WTC11 (cell line): ENCODE measurements at regions not wholly inside any gene's neighbourhood (a gene's known extent, or its start where the extent isn't known, plus 50 kb on each side); places are given as distances from the start of the nearest gene placed in this dataset.

Experiments
- ATAC-seq: fragments of 200-7000 bp; cut with Tn5 transposase; 2 replicates; pipeline ENCODE4 v1.10.0; 2021; ENCODE audit warnings: mild to moderate bottlenecking, moderate library complexity
- CTCF ChIA-PET: fragments of 300-600 bp; sonication (Branson Sonifier 250); formaldehyde crosslinking; loops from one replicate; lab custom pipeline; 2021; ENCODE audit warnings: antibody characterized with exemption; lab: Charles Lee
- POLR2A ChIA-PET: fragments of 350-600 bp; sonication (Branson Sonifier 250); formaldehyde crosslinking; loops from one replicate; lab custom pipeline; 2021; ENCODE audit warnings: antibody characterized with exemption; lab: Charles Lee
- DNase-seq: peaks from one replicate; pipeline ENCODE4 v3.0.0; 2021; ENCODE audit warnings: low spot score
- H3K27ac Mint-ChIP-seq: 2 replicates; pipeline ENCODE4 v1.8.0; 2021; ENCODE audit warnings: mixed read lengths
- H3K27me3 Mint-ChIP-seq: 2 replicates; pipeline ENCODE4 v1.8.0; 2021; ENCODE audit warnings: low read depth, mild to moderate bottlenecking, moderate library complexity, mixed read lengths
- H3K36me3 Mint-ChIP-seq: 2 replicates; pipeline ENCODE4 v1.8.0; 2021; ENCODE audit warnings: mixed read lengths
- H3K4me1 Mint-ChIP-seq: 2 replicates; pipeline ENCODE4 v1.8.0; 2022; ENCODE audit warnings: mixed read lengths
- H3K4me3 Mint-ChIP-seq: 2 replicates; pipeline ENCODE4 v1.8.0; 2021; ENCODE audit warnings: mild to moderate bottlenecking, moderate library complexity, mixed read lengths
- H3K9me3 Mint-ChIP-seq: 2 replicates; pipeline ENCODE4 v1.8.0; 2021; ENCODE audit warnings: mixed read lengths
- EMX1 ChIP-seq: fragments of 250-450 bp; sonication (Bioruptor Pico); IDR thresholded peaks from 2 replicates; pipeline ENCODE4 v1.8.0; 2021; ENCODE audit warnings: mild to moderate bottlenecking
- FOXJ3 ChIP-seq: sonication (generic); formaldehyde crosslinking; IDR thresholded peaks from 2 replicates; pipeline ENCODE4 v1.9.0; 2021; ENCODE audit warnings: missing genetic modification reagents, mild to moderate bottlenecking, borderline replicate concordance
- JUN ChIP-seq: sonication (generic); formaldehyde crosslinking; IDR thresholded peaks from 2 replicates; pipeline ENCODE4 v1.8.0; 2023; ENCODE audit warnings: mild to moderate bottlenecking, missing genetic modification reagents
- NFATC4 ChIP-seq: fragments of 250-450 bp; sonication (Bioruptor Pico); IDR thresholded peaks from 2 replicates; pipeline ENCODE4 v1.9.0; 2021; ENCODE audit warnings: mild to moderate bottlenecking
- NFYB ChIP-seq: sonication (generic); formaldehyde crosslinking; conservative IDR thresholded peaks from 2 replicates; pipeline ENCODE4 v1.8.0; 2022; ENCODE audit warnings: low read depth, missing genetic modification reagents
- NR2C2 ChIP-seq: sonication (generic); formaldehyde crosslinking; IDR thresholded peaks from 2 replicates; pipeline ENCODE4 v1.8.0; 2022; ENCODE audit warnings: mild to moderate bottlenecking, missing genetic modification reagents
- TEAD4 ChIP-seq: sonication (generic); formaldehyde crosslinking; IDR thresholded peaks from 2 replicates; pipeline ENCODE4 v1.8.0; 2022; ENCODE audit warnings: mild to moderate bottlenecking, missing genetic modification reagents
- ZNF232 ChIP-seq: sonication (generic); formaldehyde crosslinking; IDR thresholded peaks from 2 replicates; pipeline ENCODE4 v1.8.0; 2022; ENCODE audit warnings: mild to moderate bottlenecking, missing genetic modification reagents
- ZNF263 ChIP-seq: sonication (generic); formaldehyde crosslinking; IDR thresholded peaks from 2 replicates; pipeline ENCODE4 v1.8.1; 2022; ENCODE audit warnings: low read depth, mild to moderate bottlenecking, moderate library complexity, missing genetic modification reagents
- TF ChIP-seq, protein P1 (sequence below): sonication (generic); formaldehyde crosslinking; IDR thresholded peaks from 2 replicates; pipeline ENCODE4 v1.8.1; 2023; ENCODE audit warnings: mild to moderate bottlenecking, missing genetic modification reagents, moderate library complexity
- TF ChIP-seq, protein P2 (sequence below): fragments of 250-450 bp; sonication (Bioruptor Pico); IDR thresholded peaks from 2 replicates; pipeline ENCODE4 v2.1.2; 2022; ENCODE audit warnings: mild to moderate bottlenecking, moderate library complexity
- TF ChIP-seq, protein P3 (sequence below): fragments of 250-450 bp; sonication (Bioruptor Pico); IDR thresholded peaks from 2 replicates; pipeline ENCODE4 v1.8.0; 2021; ENCODE audit warnings: mild to moderate bottlenecking
- TF ChIP-seq, protein P4 (sequence below): sonication (generic); formaldehyde crosslinking; IDR thresholded peaks from 2 replicates; pipeline ENCODE4 v1.8.0; 2023; ENCODE audit warnings: missing genetic modification reagents
- TF ChIP-seq, protein P5 (sequence below): sonication (generic); formaldehyde crosslinking; IDR thresholded peaks from 2 replicates; pipeline ENCODE4 v1.8.1; 2023; ENCODE audit warnings: mild to moderate bottlenecking, missing genetic modification reagents, borderline replicate concordance
- TF ChIP-seq, protein P6 (sequence below): sonication (generic); formaldehyde crosslinking; IDR thresholded peaks from 2 replicates; pipeline ENCODE4 v1.8.1; 2022; ENCODE audit warnings: missing genetic modification reagents, borderline replicate concordance
- TF ChIP-seq, protein P7 (sequence below): sonication (generic); formaldehyde crosslinking; IDR thresholded peaks from 2 replicates; pipeline ENCODE4 v1.8.1; 2023; ENCODE audit warnings: mild to moderate bottlenecking, missing genetic modification reagents, moderate library complexity
- TF ChIP-seq, protein P8 (sequence below): fragments of 250-450 bp; sonication (Bioruptor Pico); IDR thresholded peaks from 2 replicates; pipeline ENCODE4 v1.9.0; 2021; ENCODE audit warnings: mild to moderate bottlenecking
- TF ChIP-seq, protein P9 (sequence below): sonication (generic); formaldehyde crosslinking; IDR thresholded peaks from 2 replicates; pipeline ENCODE4 v1.8.0; 2022; ENCODE audit warnings: missing genetic modification reagents
- TF ChIP-seq, protein P10 (sequence below): sonication (generic); formaldehyde crosslinking; IDR thresholded peaks from 2 replicates; pipeline ENCODE4 v1.8.1; 2022; ENCODE audit warnings: mild to moderate bottlenecking, moderate library complexity, missing genetic modification reagents

DNA sequence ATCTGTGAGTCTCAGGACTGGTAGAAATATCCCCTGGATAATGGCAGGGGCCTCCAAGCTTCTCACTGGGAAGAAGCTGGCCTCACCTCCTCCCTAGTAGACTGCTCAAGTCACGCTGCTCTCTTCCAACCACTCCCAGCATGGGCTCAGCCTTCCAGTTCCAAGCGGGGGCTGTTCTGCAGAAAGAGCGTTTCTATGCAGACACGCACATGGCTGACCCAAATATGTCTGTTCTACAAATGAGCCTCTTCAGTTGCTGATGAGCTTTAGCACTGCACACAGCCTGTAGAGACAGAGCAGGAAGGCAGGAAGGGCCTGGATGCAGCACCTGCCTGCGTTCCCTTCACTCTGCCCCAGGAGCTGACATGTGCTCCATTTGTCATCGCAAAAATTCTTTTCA, 523.9 kb upstream of the MGMT start:
- POLR2A ChIA-PET = no interaction called here
- DNase-seq = no peak
- no peaks in the 10 kb centered on the region for H3K27me3 Mint-ChIP-seq
- no peak overlapping the region for H3K4me3 Mint-ChIP-seq
- peaks cover 11% of the 10 kb centered on the region for H3K36me3 Mint-ChIP-seq
- CTCF ChIA-PET = no interaction called here
- no peak overlapping the region for H3K27ac Mint-ChIP-seq
- H3K4me1 Mint-ChIP-seq = no peaks in the 10 kb centered on the region
- ATAC-seq = no peak
- peaks cover 24% of the 10 kb centered on the region for H3K9me3 Mint-ChIP-seq
- TF ChIP-seq, protein P1, sequence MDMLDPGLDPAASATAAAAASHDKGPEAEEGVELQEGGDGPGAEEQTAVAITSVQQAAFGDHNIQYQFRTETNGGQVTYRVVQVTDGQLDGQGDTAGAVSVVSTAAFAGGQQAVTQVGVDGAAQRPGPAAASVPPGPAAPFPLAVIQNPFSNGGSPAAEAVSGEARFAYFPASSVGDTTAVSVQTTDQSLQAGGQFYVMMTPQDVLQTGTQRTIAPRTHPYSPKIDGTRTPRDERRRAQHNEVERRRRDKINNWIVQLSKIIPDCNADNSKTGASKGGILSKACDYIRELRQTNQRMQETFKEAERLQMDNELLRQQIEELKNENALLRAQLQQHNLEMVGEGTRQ (CRISPR knock-in tag) = no peak
- TF ChIP-seq NR2C2 (CRISPR knock-in tag) = no peak
- TF ChIP-seq, protein P2, sequence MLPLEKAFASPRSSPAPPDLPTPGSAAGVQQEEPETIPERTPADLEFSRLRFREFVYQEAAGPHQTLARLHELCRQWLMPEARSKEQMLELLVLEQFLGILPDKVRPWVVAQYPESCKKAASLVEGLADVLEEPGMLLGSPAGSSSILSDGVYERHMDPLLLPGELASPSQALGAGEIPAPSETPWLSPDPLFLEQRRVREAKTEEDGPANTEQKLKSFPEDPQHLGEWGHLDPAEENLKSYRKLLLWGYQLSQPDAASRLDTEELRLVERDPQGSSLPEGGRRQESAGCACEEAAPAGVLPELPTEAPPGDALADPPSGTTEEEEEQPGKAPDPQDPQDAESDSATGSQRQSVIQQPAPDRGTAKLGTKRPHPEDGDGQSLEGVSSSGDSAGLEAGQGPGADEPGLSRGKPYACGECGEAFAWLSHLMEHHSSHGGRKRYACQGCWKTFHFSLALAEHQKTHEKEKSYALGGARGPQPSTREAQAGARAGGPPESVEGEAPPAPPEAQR = no peak
- TF ChIP-seq, protein P3, sequence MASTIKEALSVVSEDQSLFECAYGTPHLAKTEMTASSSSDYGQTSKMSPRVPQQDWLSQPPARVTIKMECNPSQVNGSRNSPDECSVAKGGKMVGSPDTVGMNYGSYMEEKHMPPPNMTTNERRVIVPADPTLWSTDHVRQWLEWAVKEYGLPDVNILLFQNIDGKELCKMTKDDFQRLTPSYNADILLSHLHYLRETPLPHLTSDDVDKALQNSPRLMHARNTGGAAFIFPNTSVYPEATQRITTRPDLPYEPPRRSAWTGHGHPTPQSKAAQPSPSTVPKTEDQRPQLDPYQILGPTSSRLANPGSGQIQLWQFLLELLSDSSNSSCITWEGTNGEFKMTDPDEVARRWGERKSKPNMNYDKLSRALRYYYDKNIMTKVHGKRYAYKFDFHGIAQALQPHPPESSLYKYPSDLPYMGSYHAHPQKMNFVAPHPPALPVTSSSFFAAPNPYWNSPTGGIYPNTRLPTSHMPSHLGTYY (CRISPR knock-in tag) = no peak
- TF ChIP-seq, protein P4, sequence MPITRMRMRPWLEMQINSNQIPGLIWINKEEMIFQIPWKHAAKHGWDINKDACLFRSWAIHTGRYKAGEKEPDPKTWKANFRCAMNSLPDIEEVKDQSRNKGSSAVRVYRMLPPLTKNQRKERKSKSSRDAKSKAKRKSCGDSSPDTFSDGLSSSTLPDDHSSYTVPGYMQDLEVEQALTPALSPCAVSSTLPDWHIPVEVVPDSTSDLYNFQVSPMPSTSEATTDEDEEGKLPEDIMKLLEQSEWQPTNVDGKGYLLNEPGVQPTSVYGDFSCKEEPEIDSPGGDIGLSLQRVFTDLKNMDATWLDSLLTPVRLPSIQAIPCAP (CRISPR knock-in tag) = no peak
- no peak for TF ChIP-seq ZNF232 (CRISPR knock-in tag)
- TF ChIP-seq, protein P5, sequence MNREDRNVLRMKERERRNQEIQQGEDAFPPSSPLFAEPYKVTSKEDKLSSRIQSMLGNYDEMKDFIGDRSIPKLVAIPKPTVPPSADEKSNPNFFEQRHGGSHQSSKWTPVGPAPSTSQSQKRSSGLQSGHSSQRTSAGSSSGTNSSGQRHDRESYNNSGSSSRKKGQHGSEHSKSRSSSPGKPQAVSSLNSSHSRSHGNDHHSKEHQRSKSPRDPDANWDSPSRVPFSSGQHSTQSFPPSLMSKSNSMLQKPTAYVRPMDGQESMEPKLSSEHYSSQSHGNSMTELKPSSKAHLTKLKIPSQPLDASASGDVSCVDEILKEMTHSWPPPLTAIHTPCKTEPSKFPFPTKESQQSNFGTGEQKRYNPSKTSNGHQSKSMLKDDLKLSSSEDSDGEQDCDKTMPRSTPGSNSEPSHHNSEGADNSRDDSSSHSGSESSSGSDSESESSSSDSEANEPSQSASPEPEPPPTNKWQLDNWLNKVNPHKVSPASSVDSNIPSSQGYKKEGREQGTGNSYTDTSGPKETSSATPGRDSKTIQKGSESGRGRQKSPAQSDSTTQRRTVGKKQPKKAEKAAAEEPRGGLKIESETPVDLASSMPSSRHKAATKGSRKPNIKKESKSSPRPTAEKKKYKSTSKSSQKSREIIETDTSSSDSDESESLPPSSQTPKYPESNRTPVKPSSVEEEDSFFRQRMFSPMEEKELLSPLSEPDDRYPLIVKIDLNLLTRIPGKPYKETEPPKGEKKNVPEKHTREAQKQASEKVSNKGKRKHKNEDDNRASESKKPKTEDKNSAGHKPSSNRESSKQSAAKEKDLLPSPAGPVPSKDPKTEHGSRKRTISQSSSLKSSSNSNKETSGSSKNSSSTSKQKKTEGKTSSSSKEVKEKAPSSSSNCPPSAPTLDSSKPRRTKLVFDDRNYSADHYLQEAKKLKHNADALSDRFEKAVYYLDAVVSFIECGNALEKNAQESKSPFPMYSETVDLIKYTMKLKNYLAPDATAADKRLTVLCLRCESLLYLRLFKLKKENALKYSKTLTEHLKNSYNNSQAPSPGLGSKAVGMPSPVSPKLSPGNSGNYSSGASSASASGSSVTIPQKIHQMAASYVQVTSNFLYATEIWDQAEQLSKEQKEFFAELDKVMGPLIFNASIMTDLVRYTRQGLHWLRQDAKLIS (CRISPR knock-in tag) = no peak
- no peak for TF ChIP-seq EMX1 (CRISPR knock-in tag)
- TF ChIP-seq, protein P6, sequence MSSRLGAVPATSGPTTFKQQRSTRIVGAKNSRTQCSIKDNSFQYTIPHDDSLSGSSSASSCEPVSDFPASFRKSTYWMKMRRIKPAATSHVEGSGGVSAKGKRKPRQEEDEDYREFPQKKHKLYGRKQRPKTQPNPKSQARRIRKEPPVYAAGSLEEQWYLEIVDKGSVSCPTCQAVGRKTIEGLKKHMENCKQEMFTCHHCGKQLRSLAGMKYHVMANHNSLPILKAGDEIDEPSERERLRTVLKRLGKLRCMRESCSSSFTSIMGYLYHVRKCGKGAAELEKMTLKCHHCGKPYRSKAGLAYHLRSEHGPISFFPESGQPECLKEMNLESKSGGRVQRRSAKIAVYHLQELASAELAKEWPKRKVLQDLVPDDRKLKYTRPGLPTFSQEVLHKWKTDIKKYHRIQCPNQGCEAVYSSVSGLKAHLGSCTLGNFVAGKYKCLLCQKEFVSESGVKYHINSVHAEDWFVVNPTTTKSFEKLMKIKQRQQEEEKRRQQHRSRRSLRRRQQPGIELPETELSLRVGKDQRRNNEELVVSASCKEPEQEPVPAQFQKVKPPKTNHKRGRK (CRISPR knock-in tag) = no peak
- TF ChIP-seq NFYB = no peak
- no peak for TF ChIP-seq NFATC4 (CRISPR knock-in tag)
- no peak for TF ChIP-seq TEAD4 (CRISPR knock-in tag)
- TF ChIP-seq, protein P7, sequence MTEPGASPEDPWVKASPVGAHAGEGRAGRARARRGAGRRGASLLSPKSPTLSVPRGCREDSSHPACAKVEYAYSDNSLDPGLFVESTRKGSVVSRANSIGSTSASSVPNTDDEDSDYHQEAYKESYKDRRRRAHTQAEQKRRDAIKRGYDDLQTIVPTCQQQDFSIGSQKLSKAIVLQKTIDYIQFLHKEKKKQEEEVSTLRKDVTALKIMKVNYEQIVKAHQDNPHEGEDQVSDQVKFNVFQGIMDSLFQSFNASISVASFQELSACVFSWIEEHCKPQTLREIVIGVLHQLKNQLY (CRISPR knock-in tag) = no peak
- TF ChIP-seq, protein P8, sequence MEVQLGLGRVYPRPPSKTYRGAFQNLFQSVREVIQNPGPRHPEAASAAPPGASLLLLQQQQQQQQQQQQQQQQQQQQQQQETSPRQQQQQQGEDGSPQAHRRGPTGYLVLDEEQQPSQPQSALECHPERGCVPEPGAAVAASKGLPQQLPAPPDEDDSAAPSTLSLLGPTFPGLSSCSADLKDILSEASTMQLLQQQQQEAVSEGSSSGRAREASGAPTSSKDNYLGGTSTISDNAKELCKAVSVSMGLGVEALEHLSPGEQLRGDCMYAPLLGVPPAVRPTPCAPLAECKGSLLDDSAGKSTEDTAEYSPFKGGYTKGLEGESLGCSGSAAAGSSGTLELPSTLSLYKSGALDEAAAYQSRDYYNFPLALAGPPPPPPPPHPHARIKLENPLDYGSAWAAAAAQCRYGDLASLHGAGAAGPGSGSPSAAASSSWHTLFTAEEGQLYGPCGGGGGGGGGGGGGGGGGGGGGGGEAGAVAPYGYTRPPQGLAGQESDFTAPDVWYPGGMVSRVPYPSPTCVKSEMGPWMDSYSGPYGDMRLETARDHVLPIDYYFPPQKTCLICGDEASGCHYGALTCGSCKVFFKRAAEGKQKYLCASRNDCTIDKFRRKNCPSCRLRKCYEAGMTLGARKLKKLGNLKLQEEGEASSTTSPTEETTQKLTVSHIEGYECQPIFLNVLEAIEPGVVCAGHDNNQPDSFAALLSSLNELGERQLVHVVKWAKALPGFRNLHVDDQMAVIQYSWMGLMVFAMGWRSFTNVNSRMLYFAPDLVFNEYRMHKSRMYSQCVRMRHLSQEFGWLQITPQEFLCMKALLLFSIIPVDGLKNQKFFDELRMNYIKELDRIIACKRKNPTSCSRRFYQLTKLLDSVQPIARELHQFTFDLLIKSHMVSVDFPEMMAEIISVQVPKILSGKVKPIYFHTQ (CRISPR knock-in tag) = no peak
- TF ChIP-seq, protein P9, sequence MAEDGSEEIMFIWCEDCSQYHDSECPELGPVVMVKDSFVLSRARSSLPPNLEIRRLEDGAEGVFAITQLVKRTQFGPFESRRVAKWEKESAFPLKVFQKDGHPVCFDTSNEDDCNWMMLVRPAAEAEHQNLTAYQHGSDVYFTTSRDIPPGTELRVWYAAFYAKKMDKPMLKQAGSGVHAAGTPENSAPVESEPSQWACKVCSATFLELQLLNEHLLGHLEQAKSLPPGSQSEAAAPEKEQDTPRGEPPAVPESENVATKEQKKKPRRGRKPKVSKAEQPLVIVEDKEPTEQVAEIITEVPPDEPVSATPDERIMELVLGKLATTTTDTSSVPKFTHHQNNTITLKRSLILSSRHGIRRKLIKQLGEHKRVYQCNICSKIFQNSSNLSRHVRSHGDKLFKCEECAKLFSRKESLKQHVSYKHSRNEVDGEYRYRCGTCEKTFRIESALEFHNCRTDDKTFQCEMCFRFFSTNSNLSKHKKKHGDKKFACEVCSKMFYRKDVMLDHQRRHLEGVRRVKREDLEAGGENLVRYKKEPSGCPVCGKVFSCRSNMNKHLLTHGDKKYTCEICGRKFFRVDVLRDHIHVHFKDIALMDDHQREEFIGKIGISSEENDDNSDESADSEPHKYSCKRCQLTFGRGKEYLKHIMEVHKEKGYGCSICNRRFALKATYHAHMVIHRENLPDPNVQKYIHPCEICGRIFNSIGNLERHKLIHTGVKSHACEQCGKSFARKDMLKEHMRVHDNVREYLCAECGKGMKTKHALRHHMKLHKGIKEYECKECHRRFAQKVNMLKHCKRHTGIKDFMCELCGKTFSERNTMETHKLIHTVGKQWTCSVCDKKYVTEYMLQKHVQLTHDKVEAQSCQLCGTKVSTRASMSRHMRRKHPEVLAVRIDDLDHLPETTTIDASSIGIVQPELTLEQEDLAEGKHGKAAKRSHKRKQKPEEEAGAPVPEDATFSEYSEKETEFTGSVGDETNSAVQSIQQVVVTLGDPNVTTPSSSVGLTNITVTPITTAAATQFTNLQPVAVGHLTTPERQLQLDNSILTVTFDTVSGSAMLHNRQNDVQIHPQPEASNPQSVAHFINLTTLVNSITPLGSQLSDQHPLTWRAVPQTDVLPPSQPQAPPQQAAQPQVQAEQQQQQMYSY = no peak
- TF ChIP-seq, protein P10, sequence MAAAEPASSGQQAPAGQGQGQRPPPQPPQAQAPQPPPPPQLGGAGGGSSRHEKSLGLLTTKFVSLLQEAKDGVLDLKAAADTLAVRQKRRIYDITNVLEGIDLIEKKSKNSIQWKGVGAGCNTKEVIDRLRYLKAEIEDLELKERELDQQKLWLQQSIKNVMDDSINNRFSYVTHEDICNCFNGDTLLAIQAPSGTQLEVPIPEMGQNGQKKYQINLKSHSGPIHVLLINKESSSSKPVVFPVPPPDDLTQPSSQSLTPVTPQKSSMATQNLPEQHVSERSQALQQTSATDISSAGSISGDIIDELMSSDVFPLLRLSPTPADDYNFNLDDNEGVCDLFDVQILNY (CRISPR knock-in tag) = no peak
- no peak for TF ChIP-seq JUN (CRISPR knock-in tag)
- TF ChIP-seq FOXJ3 = no peak
- no peak for TF ChIP-seq ZNF263
